ENCODE measurements at regions not wholly inside any gene's neighbourhood (a gene's known extent, or its start where the extent isn't known, plus 50 kb on each side); places are given as distances from the start of the nearest gene placed in this dataset.

- TF ChIP-seq CTCF (IDR thresholded peaks at IDR 0.05; ENCODE audit: poor library complexity, severe bottlenecking) (no peak), EP300 (conservative IDR thresholded peaks at IDR 0.05; ENCODE audit: poor library complexity, severe bottlenecking) (no peak), POLR2AphosphoS5 (IDR thresholded peaks at IDR 0.05) (no peak), EZH2 (IDR thresholded peaks at IDR 0.05; ENCODE audit: borderline replicate concordance, insufficient read depth, low read length, poor library complexity, severe bottlenecking) (no peak), SMC3 (conservative IDR thresholded peaks at IDR 0.05; ENCODE audit: poor library complexity) (no peak), RAD21 (conservative IDR thresholded peaks at IDR 0.05) (no peak), REST (IDR thresholded peaks at IDR 0.05; ENCODE audit: borderline replicate concordance) (no peak), MXI1 (conservative IDR thresholded peaks at IDR 0.05; ENCODE audit: poor library complexity, severe bottlenecking) (no peak)
These were observed 324.1 kb downstream of the FLRT2 start for GRCh38 chr14:85853996-85854526.
